Endothelial cell of umbilical vein (primary cell): ENCODE measurements at regions not wholly inside any gene's neighbourhood (a gene's known extent, or its start where the extent isn't known, plus 50 kb on each side); places are given as distances from the start of the nearest gene placed in this dataset.

Source experiments
- EZH2 ChIP-seq: IDR thresholded peaks from 2 replicates; pipeline ENCODE4 v1.6.1; 2012; ENCODE audit warnings: borderline replicate concordance, low read depth, mild to moderate bottlenecking, moderate library complexity, low read length, inconsistent platforms; ENCODE audit not compliant: severe bottlenecking
- POLR2A ChIP-seq: IDR thresholded peaks from 2 replicates; pipeline ENCODE4 v1.6.1; 2012; ENCODE audit warnings: low read depth, mild to moderate bottlenecking, control low read depth, low read length
- TF ChIP-seq, protein P1 (sequence below), 2 donors: IDR thresholded peaks; 1 replicate in 1 of 2; 2 replicates in 1 of 2; pipeline ENCODE4 v1.5.1; 2011; ENCODE audit warnings: low read length in 2 of 2, mild to moderate bottlenecking in 2 of 2, moderate library complexity in 2 of 2, control low read depth in 1 of 2, inconsistent platforms in 1 of 2, low read depth in 1 of 2; ENCODE audit not compliant: insufficient read depth in 1 of 2; ENCODE audit errors: extremely low read depth in 1 of 2

DNA sequence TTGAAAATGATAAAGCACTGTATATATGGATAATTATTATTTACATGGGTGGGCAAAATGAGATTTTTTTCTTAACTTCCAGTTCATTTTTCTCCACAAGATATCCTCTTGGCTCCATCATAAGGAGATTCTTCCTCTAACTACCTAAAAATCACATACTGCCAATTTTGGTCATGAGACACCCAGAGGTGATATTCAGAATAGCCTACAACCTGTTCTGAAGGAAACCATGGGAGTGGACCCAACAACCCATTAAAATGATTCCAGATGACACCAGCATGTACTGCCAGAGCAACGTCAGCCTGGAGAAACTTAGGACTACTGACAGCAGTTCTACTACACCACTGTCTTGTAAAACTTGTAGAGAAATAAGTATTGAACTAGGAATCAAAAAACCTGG, 136.3 kb upstream of the TMPO start:
- TF ChIP-seq, protein P1, sequence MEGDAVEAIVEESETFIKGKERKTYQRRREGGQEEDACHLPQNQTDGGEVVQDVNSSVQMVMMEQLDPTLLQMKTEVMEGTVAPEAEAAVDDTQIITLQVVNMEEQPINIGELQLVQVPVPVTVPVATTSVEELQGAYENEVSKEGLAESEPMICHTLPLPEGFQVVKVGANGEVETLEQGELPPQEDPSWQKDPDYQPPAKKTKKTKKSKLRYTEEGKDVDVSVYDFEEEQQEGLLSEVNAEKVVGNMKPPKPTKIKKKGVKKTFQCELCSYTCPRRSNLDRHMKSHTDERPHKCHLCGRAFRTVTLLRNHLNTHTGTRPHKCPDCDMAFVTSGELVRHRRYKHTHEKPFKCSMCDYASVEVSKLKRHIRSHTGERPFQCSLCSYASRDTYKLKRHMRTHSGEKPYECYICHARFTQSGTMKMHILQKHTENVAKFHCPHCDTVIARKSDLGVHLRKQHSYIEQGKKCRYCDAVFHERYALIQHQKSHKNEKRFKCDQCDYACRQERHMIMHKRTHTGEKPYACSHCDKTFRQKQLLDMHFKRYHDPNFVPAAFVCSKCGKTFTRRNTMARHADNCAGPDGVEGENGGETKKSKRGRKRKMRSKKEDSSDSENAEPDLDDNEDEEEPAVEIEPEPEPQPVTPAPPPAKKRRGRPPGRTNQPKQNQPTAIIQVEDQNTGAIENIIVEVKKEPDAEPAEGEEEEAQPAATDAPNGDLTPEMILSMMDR (IDR thresholded peaks at IDR 0.05; ENCODE audit: extremely low read depth in 1 of 2, insufficient read depth in 1 of 2, low read depth in 1 of 2, low read length in 2 of 2) = no peak
- TF ChIP-seq EZH2 = no peak
- no peak for TF ChIP-seq POLR2A
